HepG2 (cell line): ENCODE measurements at regions not wholly inside any gene's neighbourhood (a gene's known extent, or its start where the extent isn't known, plus 50 kb on each side); places are given as distances from the start of the nearest gene placed in this dataset.

Source experiments
- CENPX ChIP-seq: sonication (generic); formaldehyde crosslinking; IDR thresholded peaks from 2 replicates; pipeline ENCODE4 v1.9.0; 2021; ENCODE audit warnings: mild to moderate bottlenecking, missing genetic modification reagents, moderate library complexity
- CTCF ChIP-seq: sonication (generic); formaldehyde crosslinking; IDR thresholded peaks from 2 replicates; pipeline ENCODE4 v1.5.0; 2020; ENCODE audit warnings: mild to moderate bottlenecking, missing genetic modification reagents, moderate library complexity
- ERF ChIP-seq: IDR thresholded peaks from 2 replicates; pipeline ENCODE4 v1.6.1; 2018; ENCODE audit warnings: missing biosample characterization, missing genetic modification reagents
- MTF1 ChIP-seq: sonication (generic); formaldehyde crosslinking; IDR thresholded peaks from 2 replicates; pipeline ENCODE4 v1.5.0; 2020; ENCODE audit warnings: missing genetic modification reagents
- ZFP36L1 ChIP-seq: sonication (generic); formaldehyde crosslinking; IDR thresholded peaks from 2 replicates; pipeline ENCODE4 v1.8.0; 2022; ENCODE audit warnings: mild to moderate bottlenecking, missing genetic modification reagents, moderate library complexity
- ZFX ChIP-seq: sonication (generic); formaldehyde crosslinking; IDR thresholded peaks from 2 replicates; pipeline ENCODE4 v1.4.0; 2020; ENCODE audit warnings: mild to moderate bottlenecking, low read depth, missing genetic modification reagents, moderate library complexity
- ZNF547 ChIP-seq: sonication (generic); formaldehyde crosslinking; IDR thresholded peaks from 2 replicates; pipeline ENCODE4 v1.5.1; 2020; ENCODE audit warnings: mild to moderate bottlenecking, missing genetic modification reagents

DNA sequence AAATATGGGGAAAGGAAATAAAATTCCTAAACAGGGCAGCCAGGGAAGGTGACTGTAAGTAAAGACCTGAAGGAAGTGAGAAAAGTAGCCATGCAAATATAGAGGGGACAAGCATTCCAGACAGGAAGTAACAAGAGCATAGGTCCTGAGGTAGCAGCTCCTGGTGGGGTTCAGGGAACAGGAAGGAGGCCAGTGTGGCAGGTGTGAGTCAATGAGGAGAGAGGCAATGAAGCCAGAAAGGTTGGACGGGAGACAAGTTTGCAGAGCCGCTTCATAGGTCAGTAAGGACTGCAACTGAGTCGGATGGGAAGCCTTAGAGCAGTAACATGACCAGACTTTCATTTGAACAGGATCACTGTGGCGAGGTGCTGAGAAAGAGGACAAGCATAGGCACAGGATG is 150.9 kb downstream of the METTL4 start:
- no peak for TF ChIP-seq MTF1 (CRISPR knock-in tag)
- TF ChIP-seq ZNF547 (CRISPR knock-in tag) = no peak
- no peak for TF ChIP-seq CTCF (CRISPR knock-in tag)
- TF ChIP-seq ERF = no peak
- TF ChIP-seq CENPX (CRISPR knock-in tag) = no peak
- no peak for TF ChIP-seq ZFP36L1
- no peak for TF ChIP-seq ZFX
